HG03575 (cell line): ENCODE measurements at regions not wholly inside any gene's neighbourhood (a gene's known extent, or its start where the extent isn't known, plus 50 kb on each side); places are given as distances from the start of the nearest gene placed in this dataset.
"Not testable (repeated sequence)": the region's sequence is repeated elsewhere in the genome, so short reads cannot be mapped to it uniquely, and the experiment has no call there.

Source experiments
- ATAC-seq: cut with Tn5 transposase; IDR thresholded peaks from one replicate; pipeline ENCODE4 v1.9.1; 2021; ENCODE audit not compliant: unreplicated experiment, insufficient number of reproducible peaks, low FRiP score; ENCODE audit errors: extremely low read depth

DNA sequence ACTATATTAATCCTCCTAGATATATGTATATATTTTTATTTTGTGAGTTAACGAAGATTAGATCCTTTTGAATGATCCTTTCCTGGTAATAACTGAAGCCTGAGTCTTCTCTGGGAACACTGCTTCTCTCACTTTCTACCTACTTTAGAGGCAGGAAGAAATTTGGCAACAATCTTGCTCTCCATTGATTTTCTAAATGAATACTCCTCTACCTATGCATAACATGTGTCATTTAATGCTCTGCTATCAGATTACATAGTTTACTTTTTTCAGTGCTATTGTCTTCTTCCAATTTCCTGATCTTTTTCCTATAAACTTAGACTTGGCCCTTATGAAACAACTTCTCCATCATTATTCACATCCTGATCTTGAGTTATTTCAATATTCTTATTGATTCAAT lies 60.4 kb upstream of the PDHA2 start:
- ATAC-seq: no peak

DNA sequence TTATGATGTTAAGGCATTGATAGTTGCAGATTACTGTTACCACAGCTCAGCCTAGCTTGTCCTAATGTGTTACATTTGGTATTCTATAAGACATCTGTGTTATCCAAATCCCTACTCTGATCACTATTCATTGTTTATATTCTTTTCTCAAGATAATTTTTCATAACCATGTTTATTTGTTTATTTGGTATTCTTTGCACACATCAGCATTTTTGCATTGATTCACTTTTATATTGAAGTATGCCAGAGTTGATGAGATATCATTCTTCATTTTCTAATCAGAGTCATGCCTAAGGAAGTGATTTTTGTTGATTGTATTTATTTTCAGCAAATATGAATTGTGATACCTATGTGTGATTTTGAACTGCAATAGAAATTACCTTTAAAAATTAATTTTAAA lies 61.2 kb upstream of the PDHA2 start:
- ATAC-seq: no peak

- not testable (repeated sequence) for ATAC-seq
These were observed 69.3 kb upstream of the PDHA2 start for GRCh38 chr4:95770605-95771004.

DNA sequence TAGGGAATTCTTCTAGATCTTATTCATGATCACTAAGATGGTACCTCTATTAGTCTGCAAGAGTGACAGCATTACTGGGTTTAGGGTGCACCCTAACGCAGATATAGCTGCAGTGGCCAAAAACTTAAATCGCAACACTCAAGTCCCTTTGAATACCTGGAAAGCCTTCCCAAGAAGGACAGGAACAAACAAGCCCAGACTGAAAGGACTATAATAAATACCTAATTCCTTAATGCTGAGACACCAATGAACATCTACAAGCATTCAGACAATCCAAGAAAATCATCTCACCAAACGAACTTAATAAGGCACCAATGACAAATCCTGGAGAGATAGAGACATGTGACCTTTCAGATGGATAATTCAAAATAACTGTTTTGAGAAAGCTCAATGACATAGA lies 74.9 kb upstream of the PDHA2 start:
- ATAC-seq: no peak

- ATAC-seq: no peak
These were observed 78.0 kb upstream of the PDHA2 start for GRCh38 chr4:95761871-95762270.

DNA sequence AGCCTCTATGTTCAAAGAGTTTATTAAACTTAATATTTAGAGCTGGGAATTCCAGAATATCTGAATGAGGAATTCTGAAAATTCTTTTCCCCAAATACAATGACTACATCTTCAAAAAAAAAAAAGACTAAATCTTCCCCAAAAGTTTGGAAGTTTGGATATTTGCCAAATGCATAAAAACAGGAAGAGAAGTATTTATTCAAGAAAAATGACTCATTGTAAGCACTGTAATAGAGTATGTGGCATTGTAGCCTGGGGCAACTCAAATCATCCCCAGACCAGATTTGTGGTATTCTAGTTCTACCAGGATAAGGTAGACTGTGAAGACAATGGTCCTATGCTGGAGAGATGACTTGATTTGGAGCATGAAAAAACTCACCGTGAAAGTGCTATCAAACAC lies 78.5 kb upstream of the PDHA2 start:
- ATAC-seq: no peak

DNA sequence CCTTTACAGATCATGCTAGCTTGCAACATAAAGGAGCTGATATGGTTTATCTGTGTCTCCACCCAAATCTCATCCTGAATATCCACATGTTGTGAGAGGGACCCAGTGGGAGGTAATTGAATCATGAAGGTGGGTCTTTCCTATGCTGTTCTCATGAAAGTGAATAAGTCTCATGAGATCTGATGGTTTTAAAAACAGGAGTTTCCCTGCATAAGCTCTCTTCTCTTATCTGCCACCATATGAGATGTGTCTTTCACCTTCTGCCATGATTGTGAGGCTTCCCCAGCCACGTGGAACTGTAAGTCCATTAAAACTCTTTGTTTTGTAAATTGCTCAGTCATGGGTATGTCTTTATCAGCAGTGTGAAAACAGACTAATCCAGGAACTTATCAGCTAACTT lies 79.2 kb upstream of the PDHA2 start:
- ATAC-seq: not testable (repeated sequence)

DNA sequence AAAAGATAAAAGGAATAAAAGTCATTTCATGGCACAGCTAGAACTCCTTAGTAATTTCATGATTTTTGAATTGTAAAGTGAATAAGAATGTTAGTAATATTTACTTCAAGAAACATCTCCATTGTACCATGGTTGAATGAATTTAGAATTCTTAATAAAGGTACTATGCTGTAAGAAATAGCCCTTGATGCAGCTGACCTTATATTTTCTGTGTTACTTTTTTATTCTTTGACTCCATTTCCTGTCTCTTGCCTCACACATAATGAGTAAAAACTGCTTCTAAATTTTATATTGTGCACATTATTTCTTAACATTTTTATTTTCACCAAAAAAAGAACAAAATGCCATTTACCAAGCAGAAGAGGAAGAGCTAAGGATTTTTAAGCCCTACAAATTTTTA lies 81.9 kb upstream of the PDHA2 start:
- ATAC-seq: no peak

DNA sequence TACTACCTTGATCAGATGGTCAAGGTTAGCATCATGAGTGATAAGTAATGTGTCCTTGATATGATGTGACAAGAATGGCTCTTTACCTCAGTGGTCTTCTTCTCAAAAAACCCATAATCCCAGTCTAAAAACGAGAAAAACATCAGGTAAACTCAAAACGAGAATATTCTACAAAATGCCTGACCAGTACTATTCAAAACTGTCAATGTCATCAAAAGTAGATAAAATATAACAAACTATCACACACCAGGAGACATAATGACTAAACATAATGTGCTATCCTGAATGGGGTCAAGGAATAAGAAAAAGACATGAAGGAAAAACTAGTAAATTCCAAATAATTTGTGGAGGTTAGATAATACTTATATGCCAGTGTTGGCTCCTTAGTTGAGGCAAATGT lies 85.2 kb upstream of the PDHA2 start:
- ATAC-seq: no peak

DNA sequence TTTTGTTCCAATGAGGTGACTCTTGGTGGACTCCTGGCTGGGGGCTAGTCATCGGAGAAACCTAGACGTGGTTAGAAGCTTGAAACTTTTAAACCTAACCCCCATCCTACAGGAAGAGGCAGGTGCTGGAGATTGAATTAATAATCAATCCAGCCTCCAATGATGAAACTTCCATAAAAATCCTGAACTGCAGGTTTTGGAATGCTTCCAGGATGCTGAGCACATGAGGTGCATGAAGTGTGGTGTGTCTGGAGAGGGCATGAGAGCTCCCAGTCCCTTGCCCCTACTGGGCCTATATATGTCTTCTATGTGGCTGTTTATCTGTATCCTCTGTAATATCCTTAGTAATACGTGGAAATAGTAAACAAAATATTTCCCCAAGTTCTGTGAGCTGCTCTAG lies 90.7 kb upstream of the PDHA2 start:
- no peak for ATAC-seq

- ATAC-seq: no peak
These were observed 97.0 kb upstream of the PDHA2 start for GRCh38 chr4:95742872-95743271.

DNA sequence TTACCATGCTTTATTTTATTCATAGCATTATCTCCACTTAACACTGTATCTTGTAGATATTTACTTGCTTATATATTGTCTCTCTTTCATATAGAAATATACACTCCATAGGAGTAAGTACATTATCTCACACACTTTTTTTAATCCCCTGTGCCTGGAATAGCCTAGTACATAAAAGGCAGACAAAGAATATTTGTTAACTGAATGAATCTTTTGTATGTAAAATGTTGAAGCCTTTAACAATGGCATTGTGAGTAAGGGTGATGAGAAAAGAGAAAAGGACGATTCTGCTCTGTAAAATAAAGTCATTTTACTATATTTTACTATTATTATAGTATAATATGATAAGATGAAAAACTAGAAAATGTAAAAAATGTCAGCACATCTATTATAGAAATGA lies 97.7 kb upstream of the PDHA2 start:
- ATAC-seq: no peak

DNA sequence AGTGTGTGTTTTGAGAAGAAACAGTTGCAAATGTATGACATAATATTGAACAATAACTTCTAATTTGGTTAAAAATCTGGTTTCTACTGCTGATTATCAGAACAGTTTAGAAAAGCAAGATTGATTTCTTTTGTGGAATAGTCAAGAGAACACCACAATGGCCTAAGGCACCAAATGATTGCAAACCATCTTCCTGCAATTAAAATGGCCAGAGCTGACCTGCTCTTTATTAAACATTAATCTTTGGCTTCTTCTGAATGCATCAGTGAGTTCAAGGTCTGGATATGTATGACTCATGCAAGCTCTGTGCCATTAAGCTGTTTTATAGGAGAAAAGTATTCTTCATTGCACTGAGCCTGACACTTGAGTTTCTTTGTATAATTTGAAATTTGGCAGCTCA lies 107.8 kb upstream of the PDHA2 start:
- no peak for ATAC-seq

GRCh38 chr4:95729596-95729995 lies 110.3 kb upstream of the PDHA2 start:
- ATAC-seq: no peak

DNA sequence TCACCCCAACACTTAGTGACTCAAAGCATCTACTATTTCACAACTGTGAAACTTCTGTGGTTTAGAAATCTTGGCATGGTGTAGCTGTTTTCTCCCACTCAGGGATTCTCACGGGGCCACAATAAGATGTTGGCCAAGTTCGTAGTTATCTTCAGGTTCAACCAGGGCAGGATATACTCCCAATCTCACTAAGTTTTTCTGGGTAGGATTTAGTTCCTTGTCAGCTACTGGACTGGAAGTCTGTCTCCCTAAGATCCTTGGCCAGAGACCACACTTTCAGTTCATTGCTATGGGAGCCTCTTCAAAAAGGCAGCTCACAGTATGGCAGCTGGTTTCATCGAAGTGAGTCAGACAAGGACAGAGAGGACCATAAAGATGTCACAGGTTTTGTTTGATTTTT lies 111.7 kb upstream of the PDHA2 start:
- ATAC-seq: no peak

- no peak for ATAC-seq
These were observed 124.1 kb upstream of the PDHA2 start for GRCh38 chr4:95715830-95716229.

- ATAC-seq: no peak
These were observed 125.3 kb upstream of the PDHA2 start for GRCh38 chr4:95714571-95714970.

GRCh38 chr4:95705323-95705722 lies 134.6 kb upstream of the PDHA2 start:
- no peak for ATAC-seq

- no peak for ATAC-seq
These were observed 138.3 kb upstream of the PDHA2 start for GRCh38 chr4:95701500-95702170.

GRCh38 chr4:95694411-95694810 lies 145.5 kb upstream of the PDHA2 start:
- no peak for ATAC-seq

DNA sequence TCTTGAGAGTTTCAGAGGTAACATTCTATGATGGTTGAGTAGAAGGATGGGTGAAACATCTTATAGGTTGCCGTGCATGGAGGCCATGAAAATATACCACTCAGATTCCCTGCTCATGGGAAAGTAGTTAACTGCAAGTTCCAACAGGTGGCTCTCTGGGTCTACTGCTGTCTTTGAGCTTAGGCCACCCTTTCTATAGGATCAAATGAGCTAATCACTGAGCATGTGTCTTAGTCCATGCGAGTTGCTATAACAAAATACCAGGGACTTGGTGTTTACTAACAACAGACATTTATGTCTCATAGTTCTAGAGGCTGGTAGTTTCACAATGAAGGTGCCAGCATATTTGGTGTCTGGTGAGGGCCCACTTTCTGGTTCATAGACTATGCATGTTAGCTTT lies 144.8 kb upstream of the UNC5C start:
- no peak for ATAC-seq
